ENCODE measurements at regions not wholly inside any gene's neighbourhood (a gene's known extent, or its start where the extent isn't known, plus 50 kb on each side); places are given as distances from the start of the nearest gene placed in this dataset.
"Not testable (repeated sequence)": the region's sequence is repeated elsewhere in the genome, so short reads cannot be mapped to it uniquely, and the experiment has no call there.

DNA sequence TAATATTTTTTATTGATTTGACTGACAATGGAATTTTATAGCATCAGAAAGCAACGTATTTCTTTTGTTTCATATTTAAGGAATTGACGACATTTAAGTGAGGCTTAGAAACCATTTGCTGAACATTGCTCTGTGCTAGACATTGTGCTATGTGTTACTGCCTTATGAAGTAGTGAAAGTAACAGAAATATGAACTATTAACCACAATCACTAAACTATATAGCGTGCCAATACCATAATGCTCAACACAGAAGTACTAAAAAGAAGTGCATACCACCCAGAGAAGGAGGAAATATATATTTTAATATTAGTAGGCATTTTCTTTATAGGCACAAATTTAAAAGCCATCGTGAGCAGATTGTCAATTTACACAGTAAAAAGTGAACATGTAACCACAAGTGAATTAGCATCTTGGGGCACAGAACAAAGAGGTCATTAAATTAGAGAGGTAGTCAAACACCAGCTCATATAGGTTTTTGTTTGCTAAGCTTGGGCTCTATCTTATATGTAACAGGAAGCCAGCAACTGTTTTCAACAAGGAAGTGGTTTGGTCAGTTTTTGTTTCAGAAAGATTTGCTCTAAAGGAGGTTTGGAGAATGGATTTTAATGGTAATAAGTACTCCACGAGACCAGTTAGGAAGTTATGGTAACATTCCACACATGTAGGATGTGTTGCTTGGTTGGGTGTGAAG lies 270.7 kb downstream of the GRXCR1 start:
- Histone ChIP-seq H3K4me1 (ENCODE audit: control insufficient read depth, insufficient read depth, low read length) (no peaks in the 10 kb centered on the region), H3K4me3 (ENCODE audit: low read length in 2 of 2) (no peak overlapping the region), H3K36me3 (ENCODE audit: control insufficient read depth in 2 of 2, insufficient read depth in 2 of 2, low read length in 2 of 2) (no peaks in the 10 kb centered on the region), H3K9me3 (ENCODE audit: control insufficient read depth in 2 of 2, low read length in 2 of 2) (no peaks in the 10 kb centered on the region), H3K27ac (ENCODE audit: low read length) (no peak overlapping the region), H3K9ac (ENCODE audit: low read length in 2 of 2) (no peak overlapping the region), H3K27me3 (ENCODE audit: control insufficient read depth in 1 of 2, insufficient read depth in 2 of 2, low read length in 2 of 2) (no peaks in the 10 kb centered on the region)

DNA sequence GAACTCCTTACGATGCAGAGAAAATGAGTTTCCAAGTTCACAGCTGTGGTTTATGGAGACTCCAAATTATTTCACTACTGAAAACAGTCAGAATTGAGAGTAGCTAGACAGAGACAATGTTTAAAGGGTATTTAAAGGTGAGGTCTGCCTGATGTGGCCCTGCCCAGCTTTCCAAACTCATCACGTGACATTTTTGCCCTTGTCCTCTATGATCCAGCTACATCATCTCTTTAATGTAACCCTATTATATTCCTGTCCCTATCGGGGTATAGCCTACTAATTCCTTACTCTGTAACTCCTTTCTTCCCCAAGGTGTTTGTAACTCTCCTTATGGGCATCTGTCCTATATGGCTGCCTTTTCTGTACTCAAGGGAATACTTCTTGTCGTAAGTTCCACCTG lies 297.2 kb downstream of the GRXCR1 start:
- Histone ChIP-seq H3K36me3 (ENCODE audit: control insufficient read depth in 2 of 2, insufficient read depth in 2 of 2, low read length in 2 of 2) (no peaks in the 10 kb centered on the region), H3K9me3 (ENCODE audit: control insufficient read depth in 2 of 2, low read length in 2 of 2) (no peaks in the 10 kb centered on the region), H3K27me3 (ENCODE audit: control insufficient read depth in 1 of 2, insufficient read depth in 2 of 2, low read length in 2 of 2) (no peaks in the 10 kb centered on the region), H3K9ac (ENCODE audit: low read length in 2 of 2) (no peak overlapping the region), H3K27ac (ENCODE audit: low read length) (no peak overlapping the region), H3K4me3 (ENCODE audit: low read length in 2 of 2) (no peak overlapping the region), H3K4me1 (ENCODE audit: control insufficient read depth, insufficient read depth, low read length) (no peaks in the 10 kb centered on the region)

DNA sequence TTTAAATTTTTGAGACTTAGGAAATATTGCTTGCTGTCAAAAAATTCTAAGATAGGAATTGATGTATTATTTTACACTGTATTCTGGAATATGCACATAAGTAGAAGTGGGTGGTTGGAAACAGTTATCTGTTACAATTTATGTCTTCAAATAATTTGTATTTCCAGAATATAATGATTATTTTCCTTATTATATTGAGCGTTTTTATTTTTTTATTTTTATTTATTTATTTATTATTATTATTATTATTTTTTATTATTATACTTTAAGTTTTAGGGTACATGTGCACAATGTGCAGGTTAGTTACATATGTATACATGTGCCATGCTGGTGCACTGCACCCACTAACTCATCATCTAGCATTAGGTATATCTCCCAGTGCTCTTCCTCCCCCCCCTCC lies 320.1 kb downstream of the GRXCR1 start:
- not testable (repeated sequence) for H3K36me3 ChIP-seq (ENCODE audit: control insufficient read depth in 2 of 2, insufficient read depth in 2 of 2, low read length in 2 of 2); H3K27me3 ChIP-seq (ENCODE audit: control insufficient read depth in 1 of 2, insufficient read depth in 2 of 2, low read length in 2 of 2); H3K4me3 ChIP-seq (ENCODE audit: low read length in 2 of 2); H3K27ac ChIP-seq (ENCODE audit: low read length); H3K9ac ChIP-seq (ENCODE audit: low read length in 2 of 2); H3K4me1 ChIP-seq (ENCODE audit: control insufficient read depth, insufficient read depth, low read length); H3K9me3 ChIP-seq (ENCODE audit: control insufficient read depth in 2 of 2, low read length in 2 of 2)

DNA sequence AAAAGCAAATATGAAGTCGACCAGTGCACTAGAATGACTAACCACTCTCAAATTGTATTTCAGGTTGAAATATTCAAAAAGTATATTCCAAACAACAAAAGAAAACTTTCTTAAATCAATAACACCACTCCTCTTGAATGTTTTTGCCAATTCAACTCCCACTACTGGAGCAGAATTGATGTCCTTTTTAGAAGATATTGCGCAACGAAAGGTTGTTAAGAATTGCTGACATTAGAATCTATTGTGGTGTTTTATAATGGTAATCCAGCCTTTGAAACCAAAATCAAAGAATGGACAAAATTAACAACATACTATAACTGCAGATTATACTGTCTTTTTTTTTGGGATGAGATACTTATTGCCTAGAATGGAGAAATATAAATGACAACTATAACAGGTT lies 331.3 kb downstream of the GRXCR1 start:
- Histone ChIP-seq H3K36me3 (ENCODE audit: control insufficient read depth in 2 of 2, insufficient read depth in 2 of 2, low read length in 2 of 2) (no peaks in the 10 kb centered on the region), H3K4me1 (ENCODE audit: control insufficient read depth, insufficient read depth, low read length) (no peaks in the 10 kb centered on the region), H3K9ac (ENCODE audit: low read length in 2 of 2) (no peak overlapping the region), H3K27me3 (ENCODE audit: control insufficient read depth in 1 of 2, insufficient read depth in 2 of 2, low read length in 2 of 2) (no peaks in the 10 kb centered on the region), H3K27ac (ENCODE audit: low read length) (no peak overlapping the region), H3K9me3 (ENCODE audit: control insufficient read depth in 2 of 2, low read length in 2 of 2) (no peaks in the 10 kb centered on the region), H3K4me3 (ENCODE audit: low read length in 2 of 2) (no peak overlapping the region)

DNA sequence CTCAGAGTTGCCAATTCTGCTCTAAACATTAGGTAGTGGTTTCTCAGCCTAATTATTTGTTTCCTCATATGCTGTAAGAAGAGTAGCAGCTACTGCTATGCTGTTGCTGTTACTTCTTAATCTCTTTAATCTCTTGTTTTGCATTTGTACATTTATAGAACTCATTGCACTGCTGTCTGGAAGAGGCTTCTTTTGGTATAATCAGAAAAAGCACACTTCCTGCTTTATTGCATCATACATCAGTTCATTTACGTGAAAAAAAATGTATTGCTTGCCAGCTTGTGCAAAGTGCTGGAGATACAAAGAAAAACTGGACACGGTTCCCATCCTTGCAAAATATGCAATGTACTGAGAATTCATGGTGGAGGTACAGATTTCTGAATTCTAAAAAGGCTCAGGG lies 332.0 kb downstream of the GRXCR1 start:
- Histone ChIP-seq H3K4me3 (ENCODE audit: low read length in 2 of 2) (no peak overlapping the region), H3K36me3 (ENCODE audit: control insufficient read depth in 2 of 2, insufficient read depth in 2 of 2, low read length in 2 of 2) (no peaks in the 10 kb centered on the region), H3K4me1 (ENCODE audit: control insufficient read depth, insufficient read depth, low read length) (no peaks in the 10 kb centered on the region), H3K9ac (ENCODE audit: low read length in 2 of 2) (no peak overlapping the region), H3K27ac (ENCODE audit: low read length) (no peak overlapping the region), H3K9me3 (ENCODE audit: control insufficient read depth in 2 of 2, low read length in 2 of 2) (no peaks in the 10 kb centered on the region), H3K27me3 (ENCODE audit: control insufficient read depth in 1 of 2, insufficient read depth in 2 of 2, low read length in 2 of 2) (no peaks in the 10 kb centered on the region)

DNA sequence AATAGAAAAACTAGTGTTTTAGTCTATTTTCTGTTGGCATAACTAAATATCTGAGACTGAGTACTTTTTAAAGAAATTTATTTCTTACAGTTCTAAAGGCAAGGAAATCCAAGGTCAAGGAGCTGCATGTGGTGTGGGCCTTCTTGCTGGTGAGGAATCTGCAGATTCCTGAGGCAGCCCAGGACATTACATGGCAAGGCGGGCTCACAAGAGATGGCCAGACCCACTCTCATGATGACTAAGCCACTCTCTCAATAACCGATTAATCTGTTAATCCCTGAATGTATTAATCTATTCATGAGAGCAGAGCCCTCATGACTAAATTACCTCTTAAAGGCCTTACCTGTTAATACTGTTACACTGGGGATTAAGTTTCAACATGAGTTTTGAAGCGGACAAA lies 340.8 kb downstream of the GRXCR1 start:
- no peak overlapping the region for H3K27ac ChIP-seq (ENCODE audit: low read length)
- H3K27me3 ChIP-seq (ENCODE audit: control insufficient read depth in 1 of 2, insufficient read depth in 2 of 2, low read length in 2 of 2), result no peaks in the 10 kb centered on the region
- no peaks in the 10 kb centered on the region for H3K9me3 ChIP-seq (ENCODE audit: control insufficient read depth in 2 of 2, low read length in 2 of 2)
- no peaks in the 10 kb centered on the region for H3K4me1 ChIP-seq (ENCODE audit: control insufficient read depth, insufficient read depth, low read length)
- H3K36me3 ChIP-seq (ENCODE audit: control insufficient read depth in 2 of 2, insufficient read depth in 2 of 2, low read length in 2 of 2), result no peaks in the 10 kb centered on the region
- no peak overlapping the region for H3K4me3 ChIP-seq (ENCODE audit: low read length in 2 of 2)
- H3K9ac ChIP-seq (ENCODE audit: low read length in 2 of 2), result no peak overlapping the region

DNA sequence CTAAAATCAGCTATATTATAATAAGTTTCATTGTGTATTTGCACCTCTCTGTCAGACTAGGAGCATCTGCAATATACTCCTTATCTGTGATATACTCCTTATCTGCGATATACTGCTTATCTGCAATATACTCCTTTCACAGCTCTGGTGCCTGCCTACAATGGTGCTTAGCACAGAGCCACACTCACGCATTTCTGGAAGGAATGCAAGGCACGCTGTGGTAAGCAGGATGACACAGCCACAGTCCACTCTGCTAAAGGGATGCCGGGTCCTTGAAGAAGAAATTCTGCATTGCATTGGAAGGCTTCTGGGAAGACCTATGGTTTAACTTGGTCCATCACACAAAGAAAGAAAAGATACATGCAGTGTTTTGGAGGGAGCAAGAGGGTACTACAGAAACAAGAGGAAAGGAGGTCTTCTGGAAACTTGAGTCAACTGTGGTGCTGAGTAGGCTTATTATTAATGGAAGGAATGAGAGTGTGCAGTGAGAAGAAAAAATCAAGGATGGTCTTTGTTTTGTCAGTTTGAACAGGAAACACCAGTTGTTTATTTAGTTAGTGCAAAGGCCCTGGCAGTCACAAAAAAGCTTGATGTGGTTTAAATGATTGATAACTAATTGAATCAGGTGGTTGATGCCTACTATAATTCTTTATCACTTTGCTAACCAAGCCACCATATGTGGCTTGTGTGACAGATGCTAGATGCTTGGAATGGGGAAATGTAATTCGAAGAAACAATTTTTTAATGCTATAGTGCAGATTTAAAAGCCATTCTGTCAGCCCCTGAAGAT lies 342.3 kb downstream of the GRXCR1 start:
- Histone ChIP-seq H3K27ac (ENCODE audit: low read length) (no peak overlapping the region), H3K9ac (ENCODE audit: low read length in 2 of 2) (no peak overlapping the region), H3K9me3 (ENCODE audit: control insufficient read depth in 2 of 2, low read length in 2 of 2) (no peaks in the 10 kb centered on the region), H3K4me3 (ENCODE audit: low read length in 2 of 2) (no peak overlapping the region), H3K36me3 (ENCODE audit: control insufficient read depth in 2 of 2, insufficient read depth in 2 of 2, low read length in 2 of 2) (no peaks in the 10 kb centered on the region), H3K4me1 (ENCODE audit: control insufficient read depth, insufficient read depth, low read length) (no peaks in the 10 kb centered on the region), H3K27me3 (ENCODE audit: control insufficient read depth in 1 of 2, insufficient read depth in 2 of 2, low read length in 2 of 2) (no peaks in the 10 kb centered on the region)

DNA sequence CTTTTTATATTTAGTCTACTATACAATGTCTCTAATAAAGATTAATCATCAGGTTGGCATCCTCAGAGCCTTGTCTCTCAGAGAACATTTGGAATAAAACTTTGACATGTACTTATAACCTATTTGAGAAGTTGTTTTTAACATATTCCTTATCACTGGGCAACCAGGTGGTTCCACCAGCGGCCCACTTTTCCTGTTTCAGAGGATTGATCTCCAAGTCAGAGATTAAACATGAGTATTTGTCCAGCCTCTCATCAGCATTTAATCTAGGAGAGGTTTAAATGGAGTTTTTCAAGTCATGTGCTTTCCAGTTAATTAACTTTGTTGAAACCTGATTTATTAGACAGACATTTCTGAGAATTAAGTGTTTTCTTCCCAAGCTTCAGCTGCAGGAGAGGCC lies 345.5 kb downstream of the GRXCR1 start:
- no peak overlapping the region for H3K4me3 ChIP-seq (ENCODE audit: low read length in 2 of 2)
- no peaks in the 10 kb centered on the region for H3K27me3 ChIP-seq (ENCODE audit: control insufficient read depth in 1 of 2, insufficient read depth in 2 of 2, low read length in 2 of 2)
- H3K9me3 ChIP-seq (ENCODE audit: control insufficient read depth in 2 of 2, low read length in 2 of 2), result no peaks in the 10 kb centered on the region
- no peak overlapping the region for H3K27ac ChIP-seq (ENCODE audit: low read length)
- H3K9ac ChIP-seq (ENCODE audit: low read length in 2 of 2), result no peak overlapping the region
- H3K4me1 ChIP-seq (ENCODE audit: control insufficient read depth, insufficient read depth, low read length), result no peaks in the 10 kb centered on the region
- no peaks in the 10 kb centered on the region for H3K36me3 ChIP-seq (ENCODE audit: control insufficient read depth in 2 of 2, insufficient read depth in 2 of 2, low read length in 2 of 2)

DNA sequence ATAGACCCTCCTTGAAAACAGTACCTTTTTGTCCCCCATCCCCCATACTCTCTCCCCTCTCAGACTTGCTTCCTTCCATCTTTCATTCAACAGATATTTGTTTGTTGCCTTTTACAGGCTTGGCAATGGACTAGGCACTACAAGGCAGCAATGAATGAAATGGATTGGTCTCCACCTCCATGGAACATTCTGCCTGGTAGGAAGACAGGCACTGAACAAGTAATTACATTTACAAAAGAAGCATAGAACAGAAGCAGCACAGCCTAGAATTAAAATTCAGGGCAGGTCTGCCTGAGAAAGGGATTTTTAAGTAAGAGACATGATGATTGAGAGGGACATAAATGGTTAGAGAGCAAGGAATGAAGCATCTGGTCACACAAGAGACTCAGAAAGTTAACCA lies 346.1 kb downstream of the GRXCR1 start:
- Histone ChIP-seq H3K9ac (ENCODE audit: low read length in 2 of 2) (no peak overlapping the region), H3K4me3 (ENCODE audit: low read length in 2 of 2) (no peak overlapping the region), H3K9me3 (ENCODE audit: control insufficient read depth in 2 of 2, low read length in 2 of 2) (no peaks in the 10 kb centered on the region), H3K4me1 (ENCODE audit: control insufficient read depth, insufficient read depth, low read length) (no peaks in the 10 kb centered on the region), H3K36me3 (ENCODE audit: control insufficient read depth in 2 of 2, insufficient read depth in 2 of 2, low read length in 2 of 2) (no peaks in the 10 kb centered on the region), H3K27ac (ENCODE audit: low read length) (no peak overlapping the region), H3K27me3 (ENCODE audit: control insufficient read depth in 1 of 2, insufficient read depth in 2 of 2, low read length in 2 of 2) (no peaks in the 10 kb centered on the region)

DNA sequence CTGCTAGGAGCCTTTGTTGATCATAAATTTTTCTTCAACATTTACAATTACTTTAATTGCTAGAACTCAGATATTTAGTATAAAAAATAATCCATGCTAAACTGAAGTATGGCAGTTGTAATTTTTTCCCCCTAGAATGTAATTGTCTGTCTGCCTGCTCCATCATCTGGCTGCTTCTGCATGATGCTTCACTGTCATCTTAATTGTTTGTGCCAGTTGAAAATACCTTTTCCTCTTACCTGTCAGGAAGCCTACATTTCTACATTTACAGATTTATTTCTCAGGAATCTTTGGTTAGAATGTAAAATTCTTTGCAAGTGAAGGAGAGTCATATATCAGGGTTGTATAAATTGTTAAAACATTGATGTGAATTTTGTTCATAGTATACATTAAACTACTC lies 348.6 kb downstream of the GRXCR1 start:
- no peaks in the 10 kb centered on the region for H3K4me1 ChIP-seq (ENCODE audit: control insufficient read depth, insufficient read depth, low read length)
- no peaks in the 10 kb centered on the region for H3K9me3 ChIP-seq (ENCODE audit: control insufficient read depth in 2 of 2, low read length in 2 of 2)
- H3K27me3 ChIP-seq (ENCODE audit: control insufficient read depth in 1 of 2, insufficient read depth in 2 of 2, low read length in 2 of 2), result no peaks in the 10 kb centered on the region
- H3K27ac ChIP-seq (ENCODE audit: low read length), result no peak overlapping the region
- no peaks in the 10 kb centered on the region for H3K36me3 ChIP-seq (ENCODE audit: control insufficient read depth in 2 of 2, insufficient read depth in 2 of 2, low read length in 2 of 2)
- no peak overlapping the region for H3K9ac ChIP-seq (ENCODE audit: low read length in 2 of 2)
- no peak overlapping the region for H3K4me3 ChIP-seq (ENCODE audit: low read length in 2 of 2)

DNA sequence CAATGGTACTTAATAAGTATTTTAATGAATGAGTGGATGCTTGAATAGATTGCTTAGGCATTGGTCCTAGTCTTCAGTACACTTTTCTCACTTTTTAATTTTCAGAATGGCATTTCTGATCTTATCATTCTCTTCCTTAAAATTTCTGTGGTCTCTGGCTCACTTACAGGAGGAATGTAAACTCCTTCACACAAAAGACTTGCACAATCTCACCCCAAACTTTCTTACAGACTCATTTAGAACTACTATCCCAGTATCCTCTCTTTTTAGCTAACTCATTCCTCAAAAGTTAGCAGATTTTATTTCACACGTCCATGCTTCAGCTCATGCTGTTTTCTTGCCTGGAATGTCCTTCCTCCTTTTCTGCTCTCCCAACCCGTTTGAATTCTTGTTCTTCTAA lies 350.1 kb downstream of the GRXCR1 start:
- Histone ChIP-seq H3K36me3 (ENCODE audit: control insufficient read depth in 2 of 2, insufficient read depth in 2 of 2, low read length in 2 of 2) (no peaks in the 10 kb centered on the region), H3K27me3 (ENCODE audit: control insufficient read depth in 1 of 2, insufficient read depth in 2 of 2, low read length in 2 of 2) (no peaks in the 10 kb centered on the region), H3K4me1 (ENCODE audit: control insufficient read depth, insufficient read depth, low read length) (no peaks in the 10 kb centered on the region), H3K27ac (ENCODE audit: low read length) (no peak overlapping the region), H3K9me3 (ENCODE audit: control insufficient read depth in 2 of 2, low read length in 2 of 2) (no peaks in the 10 kb centered on the region), H3K4me3 (ENCODE audit: low read length in 2 of 2) (no peak overlapping the region), H3K9ac (ENCODE audit: low read length in 2 of 2) (no peak overlapping the region)

Measured in stomach smooth muscle (tissue), 2 donors.